ENCODE measurements at regions not wholly inside any gene's neighbourhood (a gene's known extent, or its start where the extent isn't known, plus 50 kb on each side); places are given as distances from the start of the nearest gene placed in this dataset.

DNA sequence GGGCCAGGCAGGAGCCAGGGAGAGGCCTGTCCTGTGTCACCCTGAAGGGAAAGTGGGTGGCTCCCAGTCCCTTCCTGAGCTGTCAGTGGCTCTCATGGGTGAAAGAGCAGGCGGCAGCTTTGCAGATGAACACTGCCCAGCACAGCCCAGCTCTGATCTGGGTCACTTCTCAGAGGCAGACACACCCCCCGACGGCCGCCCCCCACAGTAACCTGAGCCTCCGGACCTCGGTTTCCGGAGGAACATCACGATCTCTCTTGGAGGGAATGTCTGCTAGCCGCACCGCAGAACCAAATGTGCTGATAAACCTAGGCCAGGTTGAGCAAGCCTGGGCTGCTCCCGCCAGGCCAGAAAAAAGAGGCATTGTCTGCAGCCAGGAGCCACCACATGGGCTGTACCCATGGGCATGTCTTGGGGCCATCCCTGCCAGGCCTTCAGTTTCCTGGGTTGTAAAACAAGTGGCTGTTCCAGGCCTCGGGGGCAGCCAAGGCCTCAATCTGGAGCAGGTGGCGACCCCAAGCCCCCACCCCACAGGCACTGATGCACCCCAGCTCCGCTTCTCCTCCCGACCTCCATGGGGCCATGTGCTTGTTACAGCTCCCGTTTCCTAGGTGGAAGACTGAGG, 57.6 kb downstream of the NCOR2 start:
- Histone ChIP-seq H4K20me1 (ENCODE audit: insufficient read depth, low read length) (peaks cover 98% of the 10 kb centered on the region), H2AK5ac (ENCODE audit: low read depth, low read length) (peak overlapping the region; percentile 76), H3K9ac (ENCODE audit: low read depth, low read length) (no peak overlapping the region), H3K4me3 (ENCODE audit: insufficient read depth, low read depth, low read length) (no peak overlapping the region), H3K27ac (ENCODE audit: insufficient read depth, low read length) (no peak overlapping the region), H3K9me1 (ENCODE audit: insufficient read depth, low read length) (peaks cover 29% of the 10 kb centered on the region), H3K79me1 (ENCODE audit: low read depth in 1 of 2, low read length in 2 of 2) (peaks cover 27 to 98% of the 10 kb centered on the region in 2 experiments), H2AFZ (replicated peaks; ENCODE audit: low read length, poor library complexity) (no peak overlapping the region), H3K56ac (ENCODE audit: extremely low read depth, insufficient read depth, low read length) (no peak overlapping the region), H3K18ac (ENCODE audit: low read depth, low read length) (no peak overlapping the region; the same call in 1 of the 2 replicates), H4K91ac (ENCODE audit: insufficient read depth, low read depth, low read length) (no peak overlapping the region), H3K9me3 (ENCODE audit: control insufficient read depth, insufficient read depth, low read length) (no peaks in the 10 kb centered on the region), H2BK120ac (ENCODE audit: low read depth, low read length) (no peak overlapping the region; the same call in 1 of the 2 replicates), H4K5ac (ENCODE audit: low read depth, low read length) (no peak overlapping the region), H3K14ac (replicated peaks; ENCODE audit: low read depth, low read length) (0 out of 2 replicates have a peak overlapping the region, but pooled peaks have one; percentile 7), H4K8ac (ENCODE audit: low read depth in 2 of 2, low read length in 2 of 2) (no peak overlapping the region), H3K23ac (ENCODE audit: low read depth, low read length) (0 out of 2 replicates have a peak overlapping the region, but pooled peaks have one; percentile 25), H3K4me1 (ENCODE audit: control insufficient read depth, insufficient read depth, low read length) (peaks cover 37% of the 10 kb centered on the region), H2BK5ac (ENCODE audit: low read depth, low read length, poor library complexity, severe bottlenecking) (no peak overlapping the region), H3K36me3 (ENCODE audit: control insufficient read depth, insufficient read depth, low read length) (peaks cover 2% of the 10 kb centered on the region; the same call in 1 of the 2 replicates), H3K4ac (ENCODE audit: low read depth, low read length) (peak overlapping the region; percentile 31; the same call in 1 of the 2 replicates), H2BK15ac (ENCODE audit: low read depth, low read length) (no peak overlapping the region), H3K27me3 (ENCODE audit: control insufficient read depth, insufficient read depth, low read length) (no peaks in the 10 kb centered on the region), H2BK20ac (ENCODE audit: low read depth, low read length) (0 out of 2 replicates have a peak overlapping the region, but pooled peaks have one; percentile 2), H2AK9ac (replicated peaks; ENCODE audit: low read depth, low read length, poor library complexity) (peak overlapping the region; percentile 65), H3K4me2 (ENCODE audit: low read depth, low read length) (no peak overlapping the region)
- in situ Hi-C loops (cut with MboI; ENCODE audit: low sequenced_read_pairs) = no loop called here
- intact Hi-C loops (cut with micrococcal nuclease) = no loop called here
- CTCF ChIA-PET = no interaction called here
- BruUV-seq (replicated peaks) = no TSS peak
- peak; percentile 70 for DNase-seq
- TF ChIP-seq CEBPB (IDR thresholded peaks at IDR 0.05; ENCODE audit: low read depth, low read length) (peak; percentile 66), MAZ (IDR thresholded peaks at IDR 0.05; ENCODE audit: borderline replicate concordance, low read depth, low read length) (no peak), MXI1 (IDR thresholded peaks at IDR 0.05; ENCODE audit: borderline replicate concordance, low read depth, low read length) (peak; percentile 51; the same call in 1 of the 2 replicates), FOS (IDR thresholded peaks at IDR 0.05; ENCODE audit: low read depth, low read length) (no peak)
- no peak for ATAC-seq (ENCODE audit: low read depth)
- POLR2A ChIA-PET (ENCODE audit: unreplicated experiment) = no interaction called here
- WGBS, 2 experiments (ENCODE audit: extremely low coverage in 2 of 2, insufficient read length in 1 of 2) = 57% methylated on average over 13 of the region's 16 CpGs; no CpG with 5 or more reads in 1 of the 2 experiments
- dilution Hi-C loops (cut with HindIII; ENCODE audit: low sequenced_read_pairs, unreplicated experiment) = no loop called here

Measured in IMR-90 (cell line).